22Rv1 (cell line): ENCODE measurements at regions not wholly inside any gene's neighbourhood (a gene's known extent, or its start where the extent isn't known, plus 50 kb on each side); places are given as distances from the start of the nearest gene placed in this dataset.

Experiments used
- H3K27ac ChIP-seq: fragments of 450-650 bp; 2 replicates; pipeline ENCODE4 v1.5.1; 2017
- CTCF ChIP-seq: fragments of 450-650 bp; IDR thresholded peaks from 2 replicates; pipeline ENCODE4 v1.5.1; 2017; ENCODE audit warnings: mild to moderate bottlenecking
- ZFX ChIP-seq: fragments of 450-650 bp; IDR thresholded peaks from 2 replicates; pipeline ENCODE4 v1.6.1; 2017; ENCODE audit warnings: antibody characterized with exemption, borderline replicate concordance

GRCh38 chr11:19407677-19408270 is 167.0 kb upstream of the E2F8 start:
- TF ChIP-seq CTCF (no peak), ZFX (no peak)
- no peak overlapping the region for H3K27ac ChIP-seq

- H3K27ac ChIP-seq = no peak overlapping the region
- no peak for TF ChIP-seq ZFX
- TF ChIP-seq CTCF = no peak
These were observed 165.2 kb upstream of the E2F8 start for GRCh38 chr11:19405966-19406365.

- no peak for TF ChIP-seq CTCF
- no peak for TF ChIP-seq ZFX
- no peak overlapping the region for H3K27ac ChIP-seq
These were observed 164.0 kb upstream of the E2F8 start for GRCh38 chr11:19404787-19405186.

- TF ChIP-seq ZFX (no peak), CTCF (no peak)
- no peak overlapping the region for H3K27ac ChIP-seq
These were observed 162.6 kb upstream of the E2F8 start for GRCh38 chr11:19403196-19403895.

GRCh38 chr11:19400296-19400695 is 159.6 kb upstream of the E2F8 start:
- H3K27ac ChIP-seq = no peak overlapping the region
- TF ChIP-seq CTCF = no peak
- no peak for TF ChIP-seq ZFX

- H3K27ac ChIP-seq = no peak overlapping the region
- TF ChIP-seq CTCF (no peak), ZFX (no peak)
These were observed 158.2 kb upstream of the E2F8 start for GRCh38 chr11:19398772-19399527.

GRCh38 chr11:19398273-19398672 is 157.5 kb upstream of the E2F8 start:
- no peak overlapping the region for H3K27ac ChIP-seq
- no peak for TF ChIP-seq ZFX
- TF ChIP-seq CTCF = no peak
